ENCODE measurements at regions not wholly inside any gene's neighbourhood (a gene's known extent, or its start where the extent isn't known, plus 50 kb on each side); places are given as distances from the start of the nearest gene placed in this dataset.
A peak's percentile ranks its signal among the peaks of the same experiment; 100 is the strongest.

DNA sequence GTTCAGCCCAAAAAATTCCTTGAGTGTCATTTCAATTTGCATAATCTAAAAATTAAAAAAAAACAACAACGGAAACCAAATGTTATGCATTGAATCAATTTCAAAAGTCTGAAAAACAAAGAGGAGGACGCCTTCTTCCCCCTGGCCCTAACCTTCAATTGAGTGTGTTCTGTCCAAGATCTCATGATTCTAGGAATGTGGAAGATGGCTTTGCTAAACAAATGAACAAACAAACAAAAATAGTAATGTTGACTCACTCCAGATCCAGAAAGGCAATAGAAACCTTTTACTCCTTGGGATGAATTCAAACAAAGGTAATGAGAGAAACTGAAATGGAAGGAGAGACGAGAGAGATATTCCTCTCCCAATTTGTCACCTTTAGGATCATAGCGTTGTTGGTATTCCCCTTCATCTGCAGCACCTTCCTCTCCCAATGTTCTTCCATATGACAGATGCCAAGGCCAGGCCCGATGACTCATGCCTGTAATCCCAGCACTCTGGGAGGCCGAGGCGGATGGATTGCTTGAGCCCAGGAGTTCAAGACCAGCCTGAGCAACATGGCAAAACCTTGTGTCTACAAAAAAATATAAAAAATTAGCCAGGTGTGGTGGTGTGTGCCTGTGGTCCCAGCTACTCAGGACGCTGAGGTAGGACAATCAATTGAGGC is 109.2 kb upstream of the ADGRF1 start:
- no peak for DNase-seq (ENCODE audit: low spot score)

DNA sequence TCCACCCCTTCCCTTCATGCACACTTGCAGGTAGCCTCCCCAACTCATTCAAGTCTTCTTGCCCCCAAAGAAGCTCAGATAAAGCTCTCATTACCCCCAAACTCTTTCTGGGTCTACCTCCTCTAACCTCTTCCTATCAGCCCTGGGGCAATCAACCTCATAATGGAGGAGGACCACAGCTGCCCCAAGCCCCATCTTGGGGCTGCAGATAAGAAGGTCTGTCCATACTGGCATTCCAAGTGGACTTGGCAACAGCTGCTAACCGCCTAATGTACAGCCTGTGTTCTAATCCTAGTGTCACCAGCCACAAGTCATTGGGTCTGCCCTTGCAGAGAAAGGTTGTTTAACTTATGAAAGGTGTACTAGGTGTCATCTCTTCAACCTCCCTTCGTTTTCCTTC is 107.4 kb upstream of the ADGRF1 start:
- DNase-seq (ENCODE audit: low spot score), result no peak

DNA sequence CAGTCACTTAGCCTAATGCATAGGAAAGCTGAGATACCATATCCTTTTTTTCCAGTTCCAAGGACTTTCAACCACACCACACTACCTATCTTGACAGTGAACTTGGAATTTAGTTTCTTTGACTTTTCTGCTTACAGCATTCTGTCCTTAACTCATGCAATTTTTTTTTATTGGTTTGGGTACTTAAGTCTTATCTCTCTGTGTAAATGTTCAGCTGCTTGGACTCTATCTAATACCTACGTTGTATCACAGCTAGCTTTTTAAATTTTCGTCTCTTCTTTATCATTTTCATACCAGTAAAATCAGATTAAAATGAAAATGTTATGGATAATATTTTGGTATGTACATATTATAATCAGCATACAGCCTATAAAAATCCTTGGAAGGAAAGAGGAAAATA is 106.9 kb upstream of the ADGRF1 start:
- DNase-seq (ENCODE audit: low spot score), result no peak

DNA sequence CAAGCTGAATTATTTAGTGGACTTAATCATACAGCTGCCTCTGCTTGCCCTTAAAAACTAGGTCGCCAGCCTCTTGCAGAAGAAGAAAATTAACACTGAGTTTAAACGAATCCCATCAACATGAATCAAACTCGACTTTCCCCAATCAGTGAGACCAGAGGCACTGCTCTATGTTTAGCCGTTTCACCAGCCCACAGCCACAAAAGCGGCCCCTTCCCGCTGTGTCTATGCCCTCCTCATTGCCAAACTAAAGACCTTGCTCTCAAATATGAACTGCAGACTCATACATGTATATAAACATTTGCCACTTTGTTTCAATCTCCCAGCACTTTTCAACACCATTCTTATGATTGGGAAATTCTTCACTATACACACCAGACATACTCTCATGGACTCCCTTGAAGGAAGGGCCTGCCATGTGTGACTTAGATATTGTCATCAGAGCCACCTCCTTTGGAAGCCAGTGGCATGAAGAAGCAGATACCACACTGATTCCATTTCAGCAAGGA is 105.8 kb upstream of the ADGRF1 start:
- DNase-seq (ENCODE audit: low spot score), result no peak

DNA sequence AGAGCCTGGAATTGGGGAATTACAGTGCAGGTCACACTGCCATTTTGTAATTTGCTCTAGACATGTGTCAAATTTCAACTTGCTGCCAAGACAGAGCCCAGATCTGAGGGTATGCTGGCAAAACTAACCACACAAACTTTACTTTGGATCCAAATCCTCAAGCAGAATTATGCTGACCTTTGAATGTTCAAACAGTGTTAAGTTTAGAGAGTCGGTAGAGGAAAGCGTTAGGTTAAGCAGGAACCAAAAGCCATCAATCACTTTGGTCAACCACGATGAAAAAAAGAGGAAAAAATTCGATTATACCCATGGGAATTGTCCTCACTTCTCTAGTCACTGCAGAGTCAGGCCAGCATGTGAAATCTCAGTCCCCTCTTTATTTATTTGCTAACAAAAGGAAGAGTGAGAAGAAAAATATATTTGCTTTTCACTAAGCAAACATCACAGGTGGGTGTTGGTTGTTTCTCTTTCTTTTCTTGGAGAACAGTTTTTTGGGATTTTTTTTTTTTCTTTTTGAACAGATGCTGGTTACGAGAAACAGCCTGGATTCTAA is 105.1 kb upstream of the ADGRF1 start:
- no peak for DNase-seq (ENCODE audit: low spot score)

DNA sequence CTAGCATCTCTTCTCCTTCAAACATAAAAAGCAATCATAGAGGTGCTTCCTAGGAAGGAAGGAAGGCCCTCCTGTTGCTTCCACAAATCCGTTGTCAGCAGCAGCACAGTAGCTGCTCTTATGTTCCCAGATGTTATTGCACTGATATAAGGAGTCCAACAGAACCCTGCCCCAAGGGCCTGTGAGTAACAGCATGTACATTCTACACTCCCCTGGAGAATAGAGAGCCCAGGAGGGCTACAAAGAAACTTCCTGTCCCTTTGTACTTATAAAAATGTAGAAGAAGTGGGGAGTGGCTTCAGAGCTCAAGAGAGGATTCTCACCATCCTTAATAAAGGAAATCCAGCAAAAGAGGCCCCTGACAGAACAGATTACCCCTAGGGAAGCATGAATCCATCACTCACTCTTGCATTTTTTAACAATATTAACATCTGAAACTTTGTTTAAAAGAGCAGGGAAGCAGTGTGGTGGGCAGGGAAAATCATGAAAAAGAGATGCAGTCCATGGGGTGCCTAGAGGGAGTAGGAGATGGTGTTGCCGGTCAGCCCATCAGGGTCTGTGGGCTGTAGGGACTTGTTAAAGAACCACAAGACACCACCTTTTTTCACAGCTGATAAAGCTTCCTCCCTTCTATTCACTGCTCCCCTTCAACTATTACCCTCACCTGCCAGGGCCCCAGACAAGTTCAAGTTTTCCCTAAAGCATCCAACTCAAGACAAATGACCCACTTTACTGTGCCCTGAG is 104.5 kb upstream of the ADGRF1 start:
- no peak for DNase-seq (ENCODE audit: low spot score)

DNA sequence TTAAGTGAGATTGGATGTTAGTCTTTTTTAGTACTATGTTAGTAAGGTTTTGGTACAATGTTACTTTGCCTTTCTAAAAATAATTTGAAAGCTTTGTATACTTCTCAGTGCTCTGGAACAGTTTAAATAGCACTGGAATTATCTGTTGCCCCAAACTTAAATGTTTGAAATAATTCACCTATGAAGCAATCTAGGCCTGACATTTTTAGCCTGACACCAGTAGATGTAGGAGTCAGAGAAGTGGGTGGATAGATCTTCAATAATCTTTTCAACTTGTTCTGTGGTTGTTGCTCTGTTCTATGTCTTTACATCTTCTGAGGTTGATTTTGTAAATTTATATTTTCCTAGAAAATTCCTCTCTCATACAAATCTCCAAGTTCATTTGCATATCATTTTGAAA is 103.1 kb upstream of the ADGRF1 start:
- DNase-seq (ENCODE audit: low spot score), result no peak

DNA sequence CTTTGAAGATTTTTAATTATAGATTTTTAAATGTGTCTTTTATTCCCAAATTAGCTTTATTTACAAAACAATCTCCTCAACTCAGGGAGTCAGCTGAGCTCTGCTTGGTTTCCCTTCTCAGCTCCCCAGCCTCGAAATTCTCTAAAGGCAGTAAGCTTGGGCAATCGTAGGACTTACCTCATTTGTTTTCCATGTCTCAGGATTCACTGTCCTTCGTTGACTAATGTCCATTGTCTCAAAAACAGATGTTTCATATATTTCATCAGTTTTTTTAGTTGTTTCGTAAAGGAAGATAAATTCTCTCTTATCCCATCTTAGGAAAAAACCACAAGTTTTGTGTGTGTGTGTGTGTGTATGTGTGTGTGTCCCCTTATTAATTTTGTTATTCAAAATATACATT is 102.2 kb upstream of the ADGRF1 start:
- no peak for DNase-seq (ENCODE audit: low spot score)

DNA sequence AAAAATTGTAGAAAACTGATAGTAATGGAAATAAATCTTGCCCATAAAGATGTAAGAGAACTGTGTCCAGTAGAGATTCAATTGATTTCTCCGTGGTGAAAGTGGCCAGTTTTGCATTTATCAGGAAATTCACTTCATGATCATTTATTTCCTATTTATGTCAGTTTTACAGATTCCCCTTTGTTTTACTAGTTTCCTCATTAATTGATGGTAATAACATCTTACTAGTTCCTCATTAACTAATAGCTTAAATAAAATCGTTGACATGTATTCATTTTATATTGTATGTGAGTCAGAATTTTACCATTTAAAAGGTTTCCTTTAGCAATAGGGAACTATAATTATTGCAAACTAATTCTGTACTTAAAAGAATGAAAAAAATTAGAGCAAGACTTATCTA is 99.8 kb upstream of the ADGRF1 start:
- no peak for DNase-seq (ENCODE audit: low spot score)

DNA sequence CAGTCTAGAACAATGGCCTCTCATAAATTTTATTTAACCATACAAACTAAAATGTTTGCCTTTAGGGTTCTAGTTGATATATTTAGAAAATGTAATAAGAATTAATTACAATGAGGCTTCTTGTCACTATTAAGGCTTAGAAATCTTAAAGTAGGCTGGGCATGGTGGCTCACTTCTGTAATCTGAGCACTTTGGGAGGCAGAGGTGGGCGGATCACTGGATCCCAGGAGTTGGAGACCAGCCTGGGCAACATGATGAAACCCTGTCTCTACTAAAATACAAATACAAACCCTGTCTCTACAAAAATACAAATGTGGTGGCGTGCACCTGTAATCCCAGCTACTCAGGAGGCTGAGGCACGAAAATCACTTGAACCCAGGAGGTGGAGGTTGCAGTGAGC is 99.0 kb upstream of the ADGRF1 start:
- no peak for DNase-seq (ENCODE audit: low spot score)

DNA sequence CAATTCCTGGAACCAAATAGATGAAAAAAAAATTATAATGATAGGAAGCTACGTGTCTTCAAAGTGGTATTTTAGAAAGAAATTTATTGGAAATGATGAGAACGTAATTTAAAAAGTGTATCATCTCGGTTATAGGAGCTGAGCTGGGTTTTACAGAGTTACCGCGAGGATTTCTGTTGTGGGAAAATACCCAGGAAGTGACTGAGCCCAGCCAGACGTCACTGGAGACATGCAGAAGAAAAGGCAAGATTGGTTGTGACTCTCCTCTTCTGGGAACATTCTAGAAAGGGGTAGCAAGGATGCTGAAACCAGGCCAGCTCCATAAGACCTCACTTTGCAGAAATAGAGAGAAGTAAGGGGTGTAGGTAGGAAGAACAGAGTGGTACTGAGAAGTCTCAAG is 95.9 kb upstream of the ADGRF1 start:
- DNase-seq (ENCODE audit: low spot score), result peak; percentile 13

DNA sequence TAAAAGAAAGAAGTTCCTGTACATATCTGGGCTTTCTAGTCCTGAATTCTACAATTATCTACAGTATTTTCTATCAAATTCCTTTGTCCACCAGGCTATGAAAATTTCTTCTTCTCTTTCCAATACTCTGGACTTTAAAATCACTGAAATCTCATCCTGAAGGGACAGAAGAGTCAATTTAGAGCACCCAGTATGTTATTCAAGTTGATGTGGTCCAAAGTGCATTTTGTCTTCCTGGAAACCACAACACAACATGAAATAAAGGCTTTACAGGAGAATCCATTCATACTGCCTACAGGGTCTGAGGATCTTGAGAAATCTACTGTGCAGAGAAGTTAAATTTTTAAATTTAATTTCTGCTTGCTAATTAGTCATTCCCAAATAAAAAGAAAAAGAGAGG is 94.9 kb upstream of the ADGRF1 start:
- no peak for DNase-seq (ENCODE audit: low spot score)

DNA sequence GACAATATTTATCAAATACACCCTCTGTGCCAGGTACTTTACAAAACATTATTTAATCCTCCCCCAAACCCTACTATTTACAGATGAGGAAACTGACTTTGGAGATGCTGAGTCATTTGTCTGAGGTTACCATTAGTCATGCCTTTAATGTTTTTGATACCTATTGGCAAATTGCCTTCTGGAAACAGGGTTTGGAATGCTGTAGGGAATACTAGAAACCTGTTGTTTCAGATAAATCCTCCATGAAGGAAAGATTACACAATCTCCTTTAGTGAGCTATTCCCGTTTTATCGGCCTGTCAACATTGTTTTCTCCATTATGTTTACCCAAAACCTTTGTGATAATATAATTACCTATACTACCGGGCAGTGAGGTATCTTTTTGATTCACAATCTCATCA is 93.6 kb upstream of the ADGRF1 start:
- DNase-seq (ENCODE audit: low spot score), result peak; percentile 95

DNA sequence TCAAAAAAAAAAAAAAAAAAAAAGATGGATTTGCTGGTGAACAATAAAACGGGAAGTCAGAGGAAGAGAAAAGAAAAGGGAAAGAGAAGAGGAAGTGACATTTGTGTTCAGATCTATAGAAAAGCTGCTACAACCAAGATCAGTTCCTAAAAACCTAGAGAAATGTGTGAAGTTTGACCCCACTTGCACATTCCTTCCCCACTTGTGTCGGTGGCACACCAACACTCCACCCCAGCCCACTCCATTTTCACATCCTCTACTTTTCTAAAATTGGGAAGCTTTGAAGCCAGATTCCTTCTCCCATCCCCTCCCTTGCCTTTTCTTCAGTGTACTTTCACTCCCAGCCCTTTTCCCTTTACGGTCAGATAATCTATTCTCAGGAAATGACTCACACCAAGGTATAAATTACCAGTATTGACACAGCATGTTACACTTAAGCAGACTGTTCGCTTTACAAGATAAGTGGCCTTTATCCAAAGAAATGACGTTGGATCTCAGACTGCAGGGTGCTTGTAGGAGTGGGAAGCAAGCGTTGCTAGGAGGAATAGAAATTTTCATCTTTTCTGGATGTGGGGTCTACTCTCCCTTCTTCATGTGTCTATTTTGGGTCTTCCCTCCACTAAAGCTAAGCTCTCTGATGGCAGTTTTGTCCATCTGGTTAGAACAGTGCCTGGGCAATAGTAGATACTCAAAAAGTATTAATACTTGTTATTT is 92.5 kb upstream of the ADGRF1 start:
- DNase-seq (ENCODE audit: low spot score), result peak; percentile 92

DNA sequence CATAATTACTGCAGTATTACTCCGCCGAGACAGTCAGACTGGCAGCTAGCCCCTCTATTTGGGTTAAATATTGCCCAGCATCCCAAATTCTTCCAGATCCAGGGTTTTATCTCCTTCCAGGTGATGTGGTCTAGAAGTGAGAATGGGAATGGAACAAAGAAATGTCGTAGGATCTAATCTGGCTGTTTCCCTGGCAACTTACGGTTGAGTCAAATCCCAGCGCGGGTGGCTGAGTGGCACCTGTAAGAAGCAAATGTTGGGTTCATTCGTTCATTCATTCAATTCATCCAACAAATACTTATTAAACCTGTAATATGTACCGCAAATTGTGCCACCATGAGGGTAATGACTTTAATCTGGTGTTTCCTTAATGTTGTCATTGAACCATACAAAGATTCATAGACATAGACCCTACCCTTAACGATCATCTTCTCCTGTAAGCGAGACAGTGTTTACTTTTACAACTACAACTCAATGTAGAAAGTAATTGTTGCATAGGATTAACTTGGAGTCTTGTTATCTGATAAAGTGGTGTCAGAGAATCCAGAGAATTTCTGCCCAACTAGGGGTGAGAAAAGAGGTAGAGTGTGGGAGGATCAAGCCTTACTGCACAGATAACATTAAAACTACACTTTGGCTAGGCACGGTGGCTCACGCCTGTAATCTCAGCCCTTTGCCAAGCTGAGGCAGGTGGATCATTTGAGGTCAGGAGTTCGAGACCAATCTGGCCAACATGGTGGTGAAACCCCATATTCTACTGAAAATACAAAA is 91.3 kb upstream of the ADGRF1 start:
- no peak for DNase-seq (ENCODE audit: low spot score)

DNA sequence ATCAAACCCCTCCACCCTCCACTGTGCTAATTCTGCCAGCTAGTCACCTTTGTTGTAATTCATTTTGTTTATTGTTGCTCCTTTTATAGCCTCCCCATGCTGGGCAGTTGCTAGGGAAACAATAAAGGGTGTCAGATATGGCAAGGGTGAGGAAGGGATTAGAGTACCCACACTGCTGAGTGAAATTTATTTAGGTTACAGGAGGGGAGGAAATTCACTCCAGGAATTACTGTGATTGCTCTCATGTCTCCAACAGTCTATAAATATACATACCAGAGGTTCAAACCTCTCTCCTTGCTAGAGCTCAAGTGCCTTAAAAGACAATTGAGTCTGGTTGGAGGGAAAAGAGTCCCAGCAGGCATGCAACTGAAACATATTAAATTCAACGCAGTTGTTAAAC is 90.6 kb upstream of the ADGRF1 start:
- DNase-seq (ENCODE audit: low spot score), result no peak

DNA sequence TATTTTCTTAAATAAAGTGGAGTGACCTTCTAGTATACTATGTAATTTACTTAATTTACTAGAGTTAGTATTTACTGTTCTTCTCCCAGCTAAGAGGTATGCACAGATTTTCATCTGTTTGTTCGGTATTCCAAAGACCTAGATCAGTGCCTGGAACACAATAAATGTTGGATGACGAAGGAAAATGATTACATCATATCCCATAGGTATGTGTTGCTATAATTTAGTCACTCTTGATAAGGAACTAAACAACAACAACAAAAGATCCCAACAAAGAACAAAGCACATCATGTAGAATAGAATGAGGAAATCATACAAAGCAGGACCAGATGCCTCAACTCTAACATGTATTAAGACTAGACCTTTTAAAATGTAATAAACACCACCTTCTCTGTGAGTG is 89.6 kb upstream of the ADGRF1 start:
- DNase-seq (ENCODE audit: low spot score), result no peak

DNA sequence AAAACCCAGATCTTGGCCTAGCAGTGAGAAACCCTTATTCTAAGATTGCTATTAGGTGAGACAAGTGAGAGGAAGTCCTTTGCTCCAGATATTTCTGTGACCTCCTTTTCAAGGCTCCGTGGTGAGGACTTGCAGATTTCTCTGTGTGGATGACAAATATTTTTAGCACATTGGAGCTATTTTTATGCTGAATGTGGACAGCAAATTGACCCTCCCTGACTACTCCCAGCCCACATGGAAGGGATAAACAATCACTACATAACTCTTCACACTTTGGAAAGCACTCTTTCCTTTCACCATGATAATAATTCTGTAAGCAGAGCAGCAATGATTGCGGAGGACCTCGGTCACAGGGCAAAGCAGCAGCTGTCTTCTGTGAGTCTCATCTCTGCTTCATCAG is 88.0 kb upstream of the ADGRF1 start:
- DNase-seq (ENCODE audit: low spot score), result no peak

DNA sequence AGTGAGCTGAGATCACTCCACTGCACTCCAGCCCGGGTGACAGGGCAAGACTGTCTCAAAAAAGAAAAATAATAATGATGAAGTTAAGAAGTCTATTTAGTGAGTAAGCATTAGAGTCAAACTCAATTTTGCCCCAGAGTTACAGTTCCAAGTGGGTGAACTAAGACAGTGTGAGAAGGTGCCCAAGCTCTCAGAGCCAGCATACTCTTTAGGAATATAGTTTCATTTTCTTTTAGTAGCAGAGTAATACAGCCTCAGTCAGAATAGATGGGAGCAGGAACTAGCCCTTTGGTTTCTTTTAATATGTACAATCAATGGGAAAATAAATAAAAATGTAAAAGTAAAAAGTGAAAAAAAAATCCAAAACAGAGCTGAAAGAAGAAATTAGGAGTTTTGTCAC is 87.0 kb upstream of the ADGRF1 start:
- DNase-seq (ENCODE audit: low spot score), result peak; percentile 13

DNA sequence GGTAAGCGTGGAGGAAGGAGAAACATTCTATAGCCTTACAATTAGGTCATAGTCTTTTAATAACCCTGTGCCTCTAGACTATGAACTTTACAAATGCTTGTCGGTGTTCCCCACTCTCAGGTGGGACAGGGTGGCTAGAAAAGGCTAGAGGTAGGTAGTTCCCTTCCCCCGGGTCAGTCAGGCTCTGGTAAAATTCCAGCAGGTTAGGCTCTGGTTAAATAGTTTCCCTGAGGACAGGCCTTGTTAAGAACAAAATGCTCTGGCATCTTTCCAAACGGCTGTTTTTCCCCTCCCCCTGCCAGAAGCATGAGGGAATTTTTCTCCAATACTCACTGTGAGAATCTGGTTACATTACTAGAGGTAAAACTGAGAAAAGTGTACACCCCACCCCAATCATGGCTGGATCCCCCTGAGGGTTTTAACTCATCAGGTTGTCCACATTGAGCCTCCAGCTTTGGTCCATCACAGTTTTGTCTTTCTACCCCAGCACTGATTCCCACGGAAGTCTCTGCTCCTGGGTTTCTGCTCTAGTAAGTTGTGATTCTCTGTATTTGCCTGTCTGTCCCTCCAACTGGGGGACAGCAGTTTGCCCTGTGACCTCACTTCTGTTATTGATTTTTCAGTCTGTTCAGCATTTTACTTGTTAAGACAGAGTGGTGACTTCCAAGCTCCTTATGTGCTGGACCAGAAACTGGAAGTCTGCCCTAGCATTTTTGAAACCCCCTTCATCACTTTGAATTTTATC is 84.7 kb upstream of the ADGRF1 start:
- DNase-seq (ENCODE audit: low spot score), result peak; percentile 83

DNA sequence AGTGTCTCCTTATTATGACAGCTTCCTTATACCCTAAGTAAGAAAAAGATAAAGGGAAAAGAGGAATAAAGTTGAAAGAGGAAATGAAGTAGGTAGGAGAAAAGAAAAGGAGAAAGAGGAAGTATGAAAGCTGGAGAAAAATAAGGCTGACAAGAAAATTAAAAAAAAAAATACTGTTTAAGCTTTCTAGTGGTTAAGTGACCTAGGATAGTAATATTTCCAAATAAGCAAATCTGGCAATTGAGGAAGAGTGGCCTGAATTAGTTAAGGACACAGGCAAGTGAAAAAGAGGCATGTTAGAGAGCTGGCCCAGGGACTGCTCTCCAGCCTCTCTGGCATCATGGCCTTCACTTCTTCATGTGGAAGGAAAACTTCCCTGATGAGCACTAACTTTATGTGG is 76.5 kb upstream of the ADGRF1 start:
- no peak for DNase-seq (ENCODE audit: low spot score)

Measured in kidney tubule cell (primary cell).